Hematopoietic multipotent progenitor cell treated with erythropoietin and hydrocortisone succinate and interleukin-3 and kit ligand, for 4 days (in vitro differentiated cells): ENCODE measurements at regions not wholly inside any gene's neighbourhood (a gene's known extent, or its start where the extent isn't known, plus 50 kb on each side); places are given as distances from the start of the nearest gene placed in this dataset.

Experiments
- DNase-seq: peaks from one replicate; pipeline ENCODE4 v3.0.0-alpha.2; 2015

DNA sequence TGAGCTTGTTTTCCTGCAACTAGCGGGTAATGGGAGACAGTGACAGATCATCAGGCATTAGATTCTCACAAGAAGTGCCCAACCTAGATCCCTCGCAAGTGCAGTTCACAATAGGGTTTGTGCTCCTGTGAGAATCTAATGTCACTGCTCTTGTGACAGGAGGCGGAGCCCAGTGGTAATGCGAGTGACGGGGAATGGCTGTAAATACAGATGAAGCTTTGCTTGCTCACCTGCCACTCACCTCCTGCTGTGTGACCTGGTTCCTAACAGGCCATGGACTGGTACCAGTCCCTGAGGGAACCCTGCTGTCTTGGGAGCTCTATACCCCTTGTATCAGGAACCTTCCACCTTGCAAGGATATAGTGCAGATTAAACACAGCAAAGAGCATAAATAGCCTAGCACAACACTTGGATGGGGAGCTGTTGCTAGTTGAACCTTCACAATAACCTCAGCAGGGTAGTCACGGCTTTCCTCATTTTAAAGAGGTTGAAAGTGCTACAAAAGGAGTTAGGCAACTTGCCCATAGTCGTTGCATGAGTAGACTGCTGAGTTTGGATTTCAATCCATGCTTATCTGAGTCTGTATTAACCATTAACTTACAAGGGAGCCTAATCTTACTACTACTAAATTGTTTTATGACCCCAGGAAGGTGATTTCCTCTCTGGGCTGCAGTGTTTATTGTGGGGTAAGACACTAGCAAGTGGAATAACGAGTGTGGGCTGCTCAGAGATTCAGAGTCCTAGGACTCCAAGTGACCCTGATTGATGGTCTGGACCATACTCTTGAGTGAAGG is 156.6 kb upstream of the ZFHX3 start:
- DNase-seq: no peak

DNA sequence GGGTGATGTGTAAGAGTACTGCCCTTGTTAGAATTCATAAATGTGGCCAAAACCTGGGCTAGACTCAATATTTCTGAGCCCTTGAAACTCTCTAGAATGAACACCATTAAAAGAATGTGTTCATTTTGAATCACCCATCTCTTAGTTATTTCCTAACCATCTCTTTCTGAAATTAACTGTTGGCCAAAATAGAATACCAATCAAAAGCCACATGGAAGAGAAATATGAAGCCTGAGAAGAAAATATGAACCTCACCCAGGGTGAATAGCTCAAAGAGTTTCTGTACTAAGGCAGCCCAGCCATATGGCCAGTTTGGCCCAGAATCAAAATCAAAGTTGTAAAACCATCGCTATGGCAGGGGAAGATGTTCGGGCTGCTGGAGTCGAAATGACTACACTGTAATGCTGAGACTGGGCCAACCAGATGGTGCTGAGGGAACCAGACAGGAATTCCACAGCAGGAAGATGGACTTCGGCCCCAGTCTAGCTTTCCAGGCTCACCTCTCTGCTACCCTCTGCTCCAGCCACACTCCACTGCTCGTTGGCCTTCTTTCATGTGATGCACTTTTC is 154.3 kb upstream of the ZFHX3 start:
- no peak for DNase-seq

- no peak for DNase-seq
Observed at GRCh38 chr16:73199214-73199613, 151.3 kb upstream of the ZFHX3 start.

DNA sequence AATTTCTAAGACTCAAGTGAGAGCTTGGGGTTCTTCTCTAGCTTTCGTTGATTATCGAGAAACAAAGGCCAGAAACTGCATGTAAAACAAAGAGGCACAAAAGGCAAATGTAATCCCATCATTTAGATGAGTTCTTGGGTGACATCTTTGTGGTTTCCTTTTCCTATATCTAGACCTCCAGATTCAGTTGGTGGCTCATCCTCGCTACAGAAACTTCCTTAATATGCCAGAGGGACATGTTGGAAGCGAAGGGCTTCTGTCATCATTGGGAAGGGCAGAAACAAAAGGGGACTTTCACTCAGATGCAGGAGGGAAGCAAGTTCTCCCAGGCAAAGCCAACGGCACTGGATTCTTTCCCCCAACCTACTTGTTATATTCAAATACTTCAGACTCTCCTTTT is 150.6 kb upstream of the ZFHX3 start:
- DNase-seq: no peak

GRCh38 chr16:73197598-73197997 is 149.7 kb upstream of the ZFHX3 start:
- no peak for DNase-seq

- DNase-seq: peak; percentile 74
Observed at GRCh38 chr16:73196670-73197069, 148.7 kb upstream of the ZFHX3 start.

- no peak for DNase-seq
Observed at GRCh38 chr16:73193464-73193863, 145.5 kb upstream of the ZFHX3 start.

DNA sequence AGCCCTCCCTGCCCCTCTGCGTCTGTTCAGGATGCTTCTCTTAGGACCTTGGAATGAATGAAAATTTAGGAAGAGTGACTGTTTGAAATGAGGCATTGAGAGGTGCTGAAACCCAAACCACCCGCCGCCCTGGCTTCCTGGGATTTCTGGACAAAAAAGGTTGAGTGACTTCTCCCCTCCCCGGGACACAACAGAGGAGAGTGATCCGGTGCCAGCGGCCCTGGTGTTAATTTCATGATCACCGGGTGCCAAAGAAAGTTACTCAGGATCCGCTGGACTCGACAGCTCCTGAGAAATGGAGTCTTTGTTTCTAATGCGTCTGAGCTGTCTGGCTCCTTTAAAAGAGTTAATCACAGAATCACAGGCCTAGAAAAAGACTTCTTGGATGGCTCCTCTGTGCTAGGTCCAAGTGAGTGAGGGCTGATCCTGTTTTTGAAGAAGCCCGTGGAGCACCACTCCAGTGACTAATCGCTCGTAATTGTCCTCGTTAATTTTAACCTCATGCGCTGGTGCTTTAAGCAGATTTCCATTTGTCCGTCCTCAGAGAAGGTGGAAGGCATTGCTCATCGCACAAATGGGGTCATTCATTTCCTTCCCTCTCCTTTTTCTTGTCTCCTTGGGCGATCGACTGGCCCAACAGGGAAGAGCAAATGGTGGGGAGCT is 144.4 kb upstream of the ZFHX3 start:
- no peak for DNase-seq

- DNase-seq: no peak
Observed at GRCh38 chr16:73191660-73192046, 143.7 kb upstream of the ZFHX3 start.

DNA sequence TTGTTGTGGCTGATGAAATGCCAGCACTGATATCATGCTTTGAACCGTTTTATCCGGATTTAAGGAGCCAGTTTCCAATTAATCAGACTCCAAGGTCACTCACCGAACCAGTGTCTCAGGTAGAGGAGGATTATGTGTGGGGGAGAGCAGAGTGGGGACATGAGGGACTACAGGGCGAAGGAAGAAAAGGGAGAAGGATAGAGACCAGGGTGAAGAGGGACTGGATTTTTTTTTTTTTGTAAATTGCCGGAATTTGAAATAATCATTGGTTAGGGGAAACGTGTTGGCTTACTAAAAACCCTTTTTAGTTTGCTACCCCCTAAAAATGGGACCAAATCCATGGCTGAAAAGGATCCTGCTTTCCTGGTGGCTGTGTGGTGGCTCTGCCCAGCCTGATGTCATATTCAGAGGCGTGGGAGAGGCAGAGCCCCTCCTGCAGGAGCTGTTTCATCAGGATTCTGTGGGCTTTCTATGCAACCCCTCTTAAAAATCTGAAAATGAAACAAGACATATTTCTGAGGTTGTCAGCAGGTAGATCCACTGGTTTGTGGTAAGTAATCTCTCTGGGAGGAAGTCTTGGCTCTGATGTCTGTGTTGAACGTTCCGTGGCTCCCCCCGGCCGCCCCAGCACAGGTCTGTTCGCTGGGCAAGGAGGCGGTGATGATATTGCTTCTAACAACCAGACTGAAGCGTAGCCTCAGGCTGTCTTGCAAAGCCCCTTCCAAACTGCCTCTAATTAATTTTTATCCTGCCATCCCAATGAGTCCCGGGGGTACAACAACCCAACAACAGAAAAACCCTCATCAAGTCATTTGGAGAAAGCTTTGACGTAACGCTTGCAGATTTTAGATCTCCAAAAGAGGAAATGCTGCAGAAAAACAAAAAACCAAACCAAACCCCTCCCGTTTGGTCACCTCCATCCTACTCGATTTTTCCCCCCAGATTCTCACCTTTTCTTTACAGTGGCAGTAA is 143.0 kb upstream of the ZFHX3 start:
- peak; percentile 21 for DNase-seq

DNA sequence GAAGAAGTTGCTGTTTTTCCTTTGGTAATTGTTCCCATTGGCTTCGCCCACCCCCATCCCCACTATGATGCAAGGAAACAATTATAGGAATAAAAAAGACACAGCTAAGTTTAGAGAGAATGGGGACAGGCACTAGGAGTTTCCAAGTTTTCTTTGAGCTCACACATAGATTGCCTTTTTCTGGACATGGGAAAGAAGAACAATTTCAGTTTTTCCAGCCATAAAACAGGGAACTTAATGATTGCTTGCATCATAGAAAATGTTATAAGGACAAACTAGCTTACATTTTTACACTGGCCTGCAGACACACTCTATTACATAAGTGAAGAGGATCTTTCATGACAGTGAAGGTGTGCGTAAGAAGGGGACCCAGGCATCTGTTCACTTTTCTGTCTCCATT is 142.3 kb upstream of the ZFHX3 start:
- no peak for DNase-seq

DNA sequence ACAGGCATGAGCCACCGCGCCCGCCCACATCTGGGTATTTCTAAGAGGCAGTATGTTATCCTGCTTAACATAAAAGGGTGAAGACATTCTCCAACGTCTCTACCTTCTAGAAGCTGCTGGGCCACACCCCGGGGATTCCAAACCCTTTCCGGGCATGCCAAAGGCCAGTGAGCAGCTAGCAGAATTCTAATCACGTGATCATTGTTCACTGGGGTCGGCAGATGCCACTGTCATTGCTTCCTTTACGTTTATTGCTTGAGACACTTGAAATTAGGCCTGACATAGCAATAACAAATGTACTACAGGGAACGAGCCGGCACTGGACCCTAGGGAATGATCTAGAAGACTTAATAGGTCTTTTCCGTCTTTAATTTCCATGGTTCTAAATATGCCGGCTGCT is 141.2 kb upstream of the ZFHX3 start:
- DNase-seq: no peak

DNA sequence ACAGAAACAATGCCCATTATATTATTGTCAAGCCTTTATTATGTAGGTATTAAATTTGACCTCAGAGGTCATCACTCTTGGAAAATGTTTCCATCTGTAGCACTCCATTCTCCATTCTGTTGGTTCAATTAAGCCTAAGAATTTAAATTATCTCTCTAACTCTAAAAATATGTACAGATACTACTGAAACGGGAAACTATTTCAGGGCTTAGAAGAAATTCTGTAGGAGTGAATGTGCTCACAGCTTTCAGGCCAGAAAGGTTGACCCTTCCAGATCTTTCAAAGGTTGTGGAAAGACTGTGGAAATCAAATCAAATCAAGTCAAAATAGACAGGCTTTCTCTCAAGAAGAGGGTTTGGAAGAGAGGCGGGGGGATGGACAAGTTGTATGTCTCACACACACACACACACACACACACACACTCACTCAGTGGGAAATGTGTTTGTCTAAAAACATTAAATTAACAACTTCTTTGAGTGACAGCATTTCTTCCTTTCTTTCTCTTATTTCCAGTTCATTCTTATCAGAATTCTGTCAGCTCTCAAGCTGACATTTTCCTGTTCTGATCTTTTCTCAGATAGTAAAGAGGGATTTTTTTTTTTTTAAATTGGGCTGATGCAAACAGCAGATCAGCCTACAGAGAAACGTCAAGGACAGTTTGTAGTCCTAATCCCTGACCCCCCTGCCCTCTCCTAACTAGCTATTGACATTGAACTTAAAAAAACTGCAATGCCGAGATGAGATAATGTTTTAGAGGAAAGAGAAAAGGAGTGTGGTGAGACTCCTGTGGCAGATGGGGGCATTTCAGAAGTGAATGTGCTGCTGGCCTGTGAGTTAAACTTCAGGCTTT is 139.0 kb upstream of the ZFHX3 start:
- peak; percentile 50 for DNase-seq

GRCh38 chr16:73185737-73186136 is 137.8 kb upstream of the ZFHX3 start:
- no peak for DNase-seq

DNA sequence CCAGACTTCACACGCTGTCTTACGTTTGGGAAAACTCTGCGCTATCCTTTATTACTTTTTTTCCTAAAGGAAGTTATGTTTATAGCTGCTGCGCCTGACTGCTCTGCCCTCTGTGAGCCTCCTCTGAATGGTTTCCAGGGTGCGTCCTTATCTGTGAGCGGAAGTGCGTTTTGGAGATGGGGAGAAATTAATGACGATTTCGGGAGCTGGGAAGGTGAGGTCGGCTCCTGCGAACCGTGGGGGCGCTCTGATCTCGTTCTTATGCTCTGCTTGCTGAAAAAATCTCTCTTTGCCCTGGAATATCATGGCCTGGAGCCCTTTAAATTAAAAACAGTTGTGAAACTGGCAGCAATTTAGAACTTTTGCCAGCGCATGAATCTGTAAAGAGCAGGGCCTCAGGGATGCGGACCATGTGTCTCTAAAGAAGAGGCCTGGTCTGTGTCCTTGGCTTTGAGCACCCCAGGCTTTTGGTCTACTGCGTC is 135.7 kb upstream of the ZFHX3 start:
- DNase-seq: no peak

- no peak for DNase-seq
Observed at GRCh38 chr16:73179705-73180331, 131.9 kb upstream of the ZFHX3 start.

- no peak for DNase-seq
Observed at GRCh38 chr16:73177729-73178295, 129.9 kb upstream of the ZFHX3 start.

DNA sequence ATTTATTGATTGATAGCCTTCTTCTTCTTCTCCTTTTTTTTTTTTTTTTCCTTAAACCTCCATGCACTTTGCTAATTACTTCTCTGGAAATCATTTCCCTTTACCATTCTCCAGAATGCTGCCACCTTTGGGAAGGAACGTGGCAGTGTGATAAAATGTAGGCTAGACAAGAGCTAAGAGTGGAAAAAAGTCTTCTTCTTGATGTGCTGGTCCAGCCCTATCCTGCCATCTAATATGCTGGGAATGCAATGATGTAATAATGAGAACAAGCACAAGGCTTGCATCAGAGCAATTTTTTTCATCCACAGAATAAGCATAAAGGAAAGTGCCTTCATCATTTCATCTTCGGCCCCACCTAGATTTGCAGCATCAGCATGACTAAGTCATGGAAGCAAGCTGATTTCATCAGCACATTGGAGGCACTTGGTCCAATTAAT is 128.7 kb upstream of the ZFHX3 start:
- DNase-seq: no peak

DNA sequence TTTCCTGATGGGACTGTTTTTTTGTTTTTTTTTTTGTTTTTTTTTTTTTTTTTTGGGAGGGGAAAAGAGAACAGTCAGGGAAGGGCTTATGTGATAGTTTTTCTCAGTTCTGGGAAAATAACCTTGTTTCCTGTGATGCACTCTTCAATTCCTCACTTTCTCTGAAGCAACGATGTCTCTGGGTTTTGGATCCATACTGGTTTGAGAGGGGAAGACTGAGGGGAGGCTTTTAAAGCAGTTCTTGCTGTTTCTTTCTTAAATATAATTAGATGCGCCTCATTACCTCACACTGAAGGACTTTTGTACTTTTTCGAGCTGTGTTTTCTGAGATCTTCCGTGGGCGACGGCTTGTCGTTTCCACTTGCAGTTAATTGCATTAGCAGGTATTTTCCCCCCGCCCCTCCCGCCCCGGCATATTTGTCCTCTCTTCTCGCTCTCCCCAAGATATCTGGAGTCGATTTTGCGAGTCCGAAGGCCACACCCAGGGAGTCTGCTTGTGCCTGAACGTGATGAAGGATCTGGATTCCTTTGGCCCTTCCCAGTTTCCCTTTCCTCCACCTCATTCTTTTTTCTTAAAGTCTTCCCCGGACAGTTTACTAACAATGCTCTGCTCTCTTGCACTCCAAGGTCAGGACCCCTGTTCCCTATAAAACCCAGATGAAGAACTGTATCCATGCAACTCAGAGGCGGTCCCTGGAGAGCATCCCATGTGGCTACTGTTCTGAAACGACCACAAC is 125.2 kb upstream of the ZFHX3 start:
- no peak for DNase-seq

- no peak for DNase-seq
Observed at GRCh38 chr16:73172241-73172972, 124.5 kb upstream of the ZFHX3 start.
